ENCODE measurements at regions not wholly inside any gene's neighbourhood (a gene's known extent, or its start where the extent isn't known, plus 50 kb on each side); places are given as distances from the start of the nearest gene placed in this dataset.

DNA sequence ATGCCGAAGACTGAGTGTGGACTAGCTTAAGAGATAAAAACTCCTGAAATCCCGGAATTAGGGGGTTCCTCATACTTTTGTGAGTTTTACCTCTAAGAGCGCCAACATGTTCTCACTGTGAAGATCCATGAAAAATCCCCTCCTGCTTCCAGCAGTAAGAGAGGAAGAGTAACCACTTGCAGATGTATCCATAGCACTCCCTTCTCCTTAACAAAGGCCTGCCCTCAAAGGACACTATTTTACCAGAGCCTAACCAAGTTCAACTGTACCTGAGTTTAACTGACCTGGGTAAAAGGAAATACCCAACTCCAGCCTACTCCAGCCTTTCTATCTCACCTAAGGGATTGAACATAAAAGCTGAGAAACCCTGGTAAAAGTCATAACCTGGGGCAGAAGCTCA lies 280.9 kb downstream of the POLR1F start:
- Mint-ChIP-seq H3K4me1 (peaks cover 13% of the 10 kb centered on the region), H3K27ac (0 out of 2 replicates have a peak overlapping the region, but pooled peaks have one; percentile 42), H3K4me3 (no peak overlapping the region), H3K36me3 (no peaks in the 10 kb centered on the region), H3K27me3 (ENCODE audit: low read depth) (no peaks in the 10 kb centered on the region), H3K9me3 (no peaks in the 10 kb centered on the region)
- TF ChIP-seq, protein P1, sequence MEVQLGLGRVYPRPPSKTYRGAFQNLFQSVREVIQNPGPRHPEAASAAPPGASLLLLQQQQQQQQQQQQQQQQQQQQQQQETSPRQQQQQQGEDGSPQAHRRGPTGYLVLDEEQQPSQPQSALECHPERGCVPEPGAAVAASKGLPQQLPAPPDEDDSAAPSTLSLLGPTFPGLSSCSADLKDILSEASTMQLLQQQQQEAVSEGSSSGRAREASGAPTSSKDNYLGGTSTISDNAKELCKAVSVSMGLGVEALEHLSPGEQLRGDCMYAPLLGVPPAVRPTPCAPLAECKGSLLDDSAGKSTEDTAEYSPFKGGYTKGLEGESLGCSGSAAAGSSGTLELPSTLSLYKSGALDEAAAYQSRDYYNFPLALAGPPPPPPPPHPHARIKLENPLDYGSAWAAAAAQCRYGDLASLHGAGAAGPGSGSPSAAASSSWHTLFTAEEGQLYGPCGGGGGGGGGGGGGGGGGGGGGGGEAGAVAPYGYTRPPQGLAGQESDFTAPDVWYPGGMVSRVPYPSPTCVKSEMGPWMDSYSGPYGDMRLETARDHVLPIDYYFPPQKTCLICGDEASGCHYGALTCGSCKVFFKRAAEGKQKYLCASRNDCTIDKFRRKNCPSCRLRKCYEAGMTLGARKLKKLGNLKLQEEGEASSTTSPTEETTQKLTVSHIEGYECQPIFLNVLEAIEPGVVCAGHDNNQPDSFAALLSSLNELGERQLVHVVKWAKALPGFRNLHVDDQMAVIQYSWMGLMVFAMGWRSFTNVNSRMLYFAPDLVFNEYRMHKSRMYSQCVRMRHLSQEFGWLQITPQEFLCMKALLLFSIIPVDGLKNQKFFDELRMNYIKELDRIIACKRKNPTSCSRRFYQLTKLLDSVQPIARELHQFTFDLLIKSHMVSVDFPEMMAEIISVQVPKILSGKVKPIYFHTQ (CRISPR knock-in tag; IDR thresholded peaks at IDR 0.05) = no peak
- TF ChIP-seq ZNF423 (CRISPR knock-in tag; IDR thresholded peaks at IDR 0.05) (no peak), SP1 (CRISPR knock-in tag; conservative IDR thresholded peaks at IDR 0.05) (no peak), NFATC4 (CRISPR knock-in tag; IDR thresholded peaks at IDR 0.05) (no peak), TEAD1 (CRISPR knock-in tag; IDR thresholded peaks at IDR 0.05) (no peak)
- TF ChIP-seq, protein P2, sequence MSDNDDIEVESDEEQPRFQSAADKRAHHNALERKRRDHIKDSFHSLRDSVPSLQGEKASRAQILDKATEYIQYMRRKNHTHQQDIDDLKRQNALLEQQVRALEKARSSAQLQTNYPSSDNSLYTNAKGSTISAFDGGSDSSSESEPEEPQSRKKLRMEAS (CRISPR knock-in tag; IDR thresholded peaks at IDR 0.05) = no peak
- TF ChIP-seq, protein P3, sequence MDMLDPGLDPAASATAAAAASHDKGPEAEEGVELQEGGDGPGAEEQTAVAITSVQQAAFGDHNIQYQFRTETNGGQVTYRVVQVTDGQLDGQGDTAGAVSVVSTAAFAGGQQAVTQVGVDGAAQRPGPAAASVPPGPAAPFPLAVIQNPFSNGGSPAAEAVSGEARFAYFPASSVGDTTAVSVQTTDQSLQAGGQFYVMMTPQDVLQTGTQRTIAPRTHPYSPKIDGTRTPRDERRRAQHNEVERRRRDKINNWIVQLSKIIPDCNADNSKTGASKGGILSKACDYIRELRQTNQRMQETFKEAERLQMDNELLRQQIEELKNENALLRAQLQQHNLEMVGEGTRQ (CRISPR knock-in tag; IDR thresholded peaks at IDR 0.05) = no peak
- TF ChIP-seq, protein P4, sequence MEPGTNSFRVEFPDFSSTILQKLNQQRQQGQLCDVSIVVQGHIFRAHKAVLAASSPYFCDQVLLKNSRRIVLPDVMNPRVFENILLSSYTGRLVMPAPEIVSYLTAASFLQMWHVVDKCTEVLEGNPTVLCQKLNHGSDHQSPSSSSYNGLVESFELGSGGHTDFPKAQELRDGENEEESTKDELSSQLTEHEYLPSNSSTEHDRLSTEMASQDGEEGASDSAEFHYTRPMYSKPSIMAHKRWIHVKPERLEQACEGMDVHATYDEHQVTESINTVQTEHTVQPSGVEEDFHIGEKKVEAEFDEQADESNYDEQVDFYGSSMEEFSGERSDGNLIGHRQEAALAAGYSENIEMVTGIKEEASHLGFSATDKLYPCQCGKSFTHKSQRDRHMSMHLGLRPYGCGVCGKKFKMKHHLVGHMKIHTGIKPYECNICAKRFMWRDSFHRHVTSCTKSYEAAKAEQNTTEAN (CRISPR knock-in tag; IDR thresholded peaks at IDR 0.05) = no peak
- DNase-seq (ENCODE audit: low spot score) (no peak), ATAC-seq (peak; percentile 79)
- ChIA-PET POLR2A (no interaction called here), CTCF (no interaction called here)

DNA sequence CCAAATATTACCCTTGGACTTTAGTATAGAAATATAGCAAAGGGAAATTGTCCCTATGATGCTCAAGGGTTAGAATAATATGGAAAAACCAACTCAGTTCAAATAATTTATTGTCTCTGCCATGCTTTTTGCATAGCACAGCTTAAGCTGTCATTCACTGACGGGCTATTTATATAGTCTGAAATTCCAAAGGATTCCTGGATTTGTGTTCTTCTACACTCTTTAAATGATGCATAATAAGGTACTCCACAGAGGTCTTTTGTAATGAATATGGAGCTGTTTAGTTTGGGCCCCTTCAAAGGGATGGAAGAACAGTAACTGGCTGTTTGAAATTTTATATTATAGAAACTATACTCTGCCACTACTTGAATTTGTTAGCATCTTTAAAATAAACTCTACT lies 276.6 kb upstream of the FERD3L start:
- DNase-seq (ENCODE audit: low spot score) = no peak
- peak; percentile 28; the same call in 1 of the 2 replicates for ATAC-seq
- Mint-ChIP-seq H3K4me1 (peaks cover 17% of the 10 kb centered on the region), H3K9me3 (peaks cover 11% of the 10 kb centered on the region), H3K4me3 (no peak overlapping the region), H3K27ac (no peak overlapping the region), H3K27me3 (ENCODE audit: low read depth) (no peaks in the 10 kb centered on the region), H3K36me3 (peaks cover 3% of the 10 kb centered on the region; the same call in 1 of the 2 replicates)
- ChIA-PET POLR2A (no interaction called here), CTCF (no interaction called here)
- TF ChIP-seq OVOL2 (CRISPR knock-in tag; IDR thresholded peaks at IDR 0.05; ENCODE audit: borderline replicate concordance) (no peak), SOX15 (CRISPR knock-in tag; IDR thresholded peaks at IDR 0.05) (no peak), TCF7 (CRISPR knock-in tag; IDR thresholded peaks at IDR 0.05; ENCODE audit: low read depth) (no peak), NFE2L1 (CRISPR knock-in tag; IDR thresholded peaks at IDR 0.05) (no peak), NR3C1 (CRISPR knock-in tag; conservative IDR thresholded peaks at IDR 0.05; ENCODE audit: low read depth) (no peak), ZNF396 (CRISPR knock-in tag; IDR thresholded peaks at IDR 0.05; ENCODE audit: borderline replicate concordance) (no peak), NR2C2 (CRISPR knock-in tag; IDR thresholded peaks at IDR 0.05) (no peak), ZNF121 (CRISPR knock-in tag; IDR thresholded peaks at IDR 0.05) (no peak), ESRRA (CRISPR knock-in tag; IDR thresholded peaks at IDR 0.05; ENCODE audit: borderline replicate concordance) (no peak), RELA (CRISPR knock-in tag; IDR thresholded peaks at IDR 0.05; ENCODE audit: borderline replicate concordance) (no peak), MXD4 (CRISPR knock-in tag; IDR thresholded peaks at IDR 0.05; ENCODE audit: borderline replicate concordance) (no peak)
- TF ChIP-seq, protein P5, sequence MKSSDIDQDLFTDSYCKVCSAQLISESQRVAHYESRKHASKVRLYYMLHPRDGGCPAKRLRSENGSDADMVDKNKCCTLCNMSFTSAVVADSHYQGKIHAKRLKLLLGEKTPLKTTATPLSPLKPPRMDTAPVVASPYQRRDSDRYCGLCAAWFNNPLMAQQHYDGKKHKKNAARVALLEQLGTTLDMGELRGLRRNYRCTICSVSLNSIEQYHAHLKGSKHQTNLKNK (CRISPR knock-in tag; IDR thresholded peaks at IDR 0.05) = no peak
- TF ChIP-seq, protein P6, sequence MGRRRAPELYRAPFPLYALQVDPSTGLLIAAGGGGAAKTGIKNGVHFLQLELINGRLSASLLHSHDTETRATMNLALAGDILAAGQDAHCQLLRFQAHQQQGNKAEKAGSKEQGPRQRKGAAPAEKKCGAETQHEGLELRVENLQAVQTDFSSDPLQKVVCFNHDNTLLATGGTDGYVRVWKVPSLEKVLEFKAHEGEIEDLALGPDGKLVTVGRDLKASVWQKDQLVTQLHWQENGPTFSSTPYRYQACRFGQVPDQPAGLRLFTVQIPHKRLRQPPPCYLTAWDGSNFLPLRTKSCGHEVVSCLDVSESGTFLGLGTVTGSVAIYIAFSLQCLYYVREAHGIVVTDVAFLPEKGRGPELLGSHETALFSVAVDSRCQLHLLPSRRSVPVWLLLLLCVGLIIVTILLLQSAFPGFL (CRISPR knock-in tag; IDR thresholded peaks at IDR 0.05; ENCODE audit: borderline replicate concordance) = no peak
- TF ChIP-seq, protein P7, sequence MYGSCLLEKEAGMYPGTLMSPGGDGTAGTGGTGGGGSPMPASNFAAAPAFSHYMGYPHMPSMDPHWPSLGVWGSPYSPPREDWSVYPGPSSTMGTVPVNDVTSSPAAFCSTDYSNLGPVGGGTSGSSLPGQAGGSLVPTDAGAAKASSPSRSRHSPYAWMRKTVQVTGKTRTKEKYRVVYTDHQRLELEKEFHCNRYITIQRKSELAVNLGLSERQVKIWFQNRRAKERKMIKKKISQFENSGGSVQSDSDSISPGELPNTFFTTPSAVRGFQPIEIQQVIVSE (CRISPR knock-in tag; IDR thresholded peaks at IDR 0.05; ENCODE audit: borderline replicate concordance) = no peak
- TF ChIP-seq, protein P8, sequence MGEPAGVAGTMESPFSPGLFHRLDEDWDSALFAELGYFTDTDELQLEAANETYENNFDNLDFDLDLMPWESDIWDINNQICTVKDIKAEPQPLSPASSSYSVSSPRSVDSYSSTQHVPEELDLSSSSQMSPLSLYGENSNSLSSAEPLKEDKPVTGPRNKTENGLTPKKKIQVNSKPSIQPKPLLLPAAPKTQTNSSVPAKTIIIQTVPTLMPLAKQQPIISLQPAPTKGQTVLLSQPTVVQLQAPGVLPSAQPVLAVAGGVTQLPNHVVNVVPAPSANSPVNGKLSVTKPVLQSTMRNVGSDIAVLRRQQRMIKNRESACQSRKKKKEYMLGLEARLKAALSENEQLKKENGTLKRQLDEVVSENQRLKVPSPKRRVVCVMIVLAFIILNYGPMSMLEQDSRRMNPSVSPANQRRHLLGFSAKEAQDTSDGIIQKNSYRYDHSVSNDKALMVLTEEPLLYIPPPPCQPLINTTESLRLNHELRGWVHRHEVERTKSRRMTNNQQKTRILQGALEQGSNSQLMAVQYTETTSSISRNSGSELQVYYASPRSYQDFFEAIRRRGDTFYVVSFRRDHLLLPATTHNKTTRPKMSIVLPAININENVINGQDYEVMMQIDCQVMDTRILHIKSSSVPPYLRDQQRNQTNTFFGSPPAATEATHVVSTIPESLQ (CRISPR knock-in tag; IDR thresholded peaks at IDR 0.05) = no peak
- TF ChIP-seq, protein P1 (CRISPR knock-in tag; IDR thresholded peaks at IDR 0.05) = no peak
